GM12891 (cell line): ENCODE measurements at regions not wholly inside any gene's neighbourhood (a gene's known extent, or its start where the extent isn't known, plus 50 kb on each side); places are given as distances from the start of the nearest gene placed in this dataset.

ENCODE experiments used
- DNase-seq: peaks from one replicate; pipeline ENCODE4 v3.0.0; 2011; ENCODE audit warnings: low spot score; ENCODE audit not compliant: insufficient read length
- FAIRE-seq: peaks from 2 replicates; lab custom pipeline; 2011; peaks lifted over from hg19 to GRCh38; lab: Jason Lieb, UNC
- PAX5 ChIP-seq: IDR thresholded peaks from 2 replicates; pipeline ENCODE4 v1.6.1; 2011; ENCODE audit warnings: low read length, moderate library complexity, mild to moderate bottlenecking; ENCODE audit not compliant: insufficient read depth, severe bottlenecking
- POLR2A ChIP-seq: IDR thresholded peaks from 2 replicates; pipeline ENCODE4 v1.6.1; 2011; ENCODE audit warnings: low read depth, low read length, control low read depth
- POLR2AphosphoS5 ChIP-seq: IDR thresholded peaks from 2 replicates; pipeline ENCODE4 v1.6.1; 2011; ENCODE audit warnings: low read depth, low read length, control low read depth
- POU2F2 ChIP-seq: IDR thresholded peaks from 2 replicates; pipeline ENCODE4 v1.6.1; 2011; ENCODE audit warnings: low read depth, mild to moderate bottlenecking, control low read depth, low read length, moderate library complexity
- SPI1 ChIP-seq: IDR thresholded peaks from 2 replicates; pipeline ENCODE4 v1.6.1; 2011; ENCODE audit warnings: low read depth, low read length, control low read depth
- TAF1 ChIP-seq: IDR thresholded peaks from 2 replicates; pipeline ENCODE4 v1.6.1; 2011; ENCODE audit warnings: low read depth, low read length, control low read depth

GRCh38 chr13:90205911-90206310, 1141.6 kb upstream of the MIR17HG start:
- no peak for DNase-seq
- no peak for FAIRE-seq
- no peak for TF ChIP-seq POLR2A
- TF ChIP-seq TAF1: no peak
- TF ChIP-seq PAX5: no peak
- TF ChIP-seq POLR2AphosphoS5: no peak
- no peak for TF ChIP-seq POU2F2
- TF ChIP-seq SPI1: no peak

- DNase-seq (no peak), FAIRE-seq (no peak)
- TF ChIP-seq PAX5 (no peak), POLR2A (no peak), TAF1 (no peak), POLR2AphosphoS5 (no peak), SPI1 (no peak), POU2F2 (no peak)
These were observed 1130.2 kb upstream of the MIR17HG start for GRCh38 chr13:90217275-90217674.

GRCh38 chr13:90222758-90223157, 1124.7 kb upstream of the MIR17HG start:
- TF ChIP-seq POU2F2 (no peak), PAX5 (no peak), TAF1 (no peak), SPI1 (no peak), POLR2A (no peak), POLR2AphosphoS5 (no peak)
- no peak for FAIRE-seq
- no peak for DNase-seq

GRCh38 chr13:90230311-90230710, 1117.2 kb upstream of the MIR17HG start:
- TF ChIP-seq POLR2A (no peak), SPI1 (no peak), TAF1 (no peak), POU2F2 (no peak), PAX5 (no peak), POLR2AphosphoS5 (no peak)
- FAIRE-seq: no peak
- no peak for DNase-seq

GRCh38 chr13:90232291-90232690, 1115.2 kb upstream of the MIR17HG start:
- TF ChIP-seq SPI1: no peak
- TF ChIP-seq POU2F2: no peak
- TF ChIP-seq POLR2A: no peak
- TF ChIP-seq POLR2AphosphoS5: no peak
- no peak for TF ChIP-seq TAF1
- TF ChIP-seq PAX5: no peak
- no peak for DNase-seq
- FAIRE-seq: no peak

GRCh38 chr13:90233933-90234672, 1113.4 kb upstream of the MIR17HG start:
- FAIRE-seq: no peak
- no peak for DNase-seq
- TF ChIP-seq TAF1 (no peak), POLR2AphosphoS5 (no peak), PAX5 (no peak), SPI1 (no peak), POU2F2 (no peak), POLR2A (no peak)

GRCh38 chr13:90237852-90238251, 1109.6 kb upstream of the MIR17HG start:
- no peak for FAIRE-seq
- no peak for DNase-seq
- TF ChIP-seq SPI1: no peak
- TF ChIP-seq PAX5: no peak
- TF ChIP-seq POU2F2: no peak
- no peak for TF ChIP-seq POLR2AphosphoS5
- TF ChIP-seq TAF1: no peak
- no peak for TF ChIP-seq POLR2A

- DNase-seq (no peak), FAIRE-seq (no peak)
- TF ChIP-seq POLR2A (no peak), POLR2AphosphoS5 (no peak), SPI1 (no peak), TAF1 (no peak), PAX5 (no peak), POU2F2 (no peak)
These were observed 1109.1 kb upstream of the MIR17HG start for GRCh38 chr13:90238413-90238812.

GRCh38 chr13:90239130-90239529, 1108.4 kb upstream of the MIR17HG start:
- TF ChIP-seq POU2F2 (no peak), POLR2AphosphoS5 (no peak), TAF1 (no peak), POLR2A (no peak), SPI1 (no peak), PAX5 (no peak)
- no peak for DNase-seq
- FAIRE-seq: no peak

- TF ChIP-seq TAF1 (no peak), SPI1 (no peak)
- FAIRE-seq (no peak), DNase-seq (no peak)
These were observed 1101.5 kb upstream of the MIR17HG start for GRCh38 chr13:90246005-90246404.
